SK-N-SH treated with all-trans-retinoic acid at 6 μM for 48 hours (cell line): ENCODE measurements at regions not wholly inside any gene's neighbourhood (a gene's known extent, or its start where the extent isn't known, plus 50 kb on each side); places are given as distances from the start of the nearest gene placed in this dataset.

Experiments
- ATAC-seq: fragments of 200-7000 bp; cut with Tn5 transposase; 3 replicates; pipeline ENCODE4 v1.9.1; 2020; ENCODE audit warnings: mild to moderate bottlenecking, moderate library complexity
- ARNTL ChIP-seq: fragments of 450-650 bp; formaldehyde crosslinking; IDR thresholded peaks from 2 replicates; pipeline ENCODE4 v1.5.0; 2020; ENCODE audit warnings: low read depth, mild to moderate bottlenecking, moderate library complexity, borderline replicate concordance
- BACH2 ChIP-seq: fragments of 250-450 bp; sonication (Bioruptor Pico); IDR thresholded peaks from 2 replicates; pipeline ENCODE4 v1.9.0; 2021; ENCODE audit warnings: mild to moderate bottlenecking, borderline replicate concordance
- CREB5 ChIP-seq: fragments of 250-450 bp; sonication (Bioruptor Pico); IDR thresholded peaks from 2 replicates; pipeline ENCODE4 v1.5.1; 2020; ENCODE audit warnings: low read depth, mild to moderate bottlenecking, moderate library complexity
- CSDC2 ChIP-seq: fragments of 250-450 bp; sonication (Bioruptor Pico); IDR thresholded peaks from 2 replicates; pipeline ENCODE4 v1.5.0; 2020; ENCODE audit warnings: mild to moderate bottlenecking, moderate library complexity
- CSRNP3 ChIP-seq: fragments of 250-450 bp; sonication (Bioruptor Pico); IDR thresholded peaks from 2 replicates; pipeline ENCODE4 v1.5.1; 2021; ENCODE audit warnings: mild to moderate bottlenecking, moderate library complexity
- ESRRG ChIP-seq: fragments of 250-450 bp; sonication (Bioruptor Pico); IDR thresholded peaks from 2 replicates; pipeline ENCODE4 v1.6.1; 2021; ENCODE audit warnings: mild to moderate bottlenecking
- GLIS3 ChIP-seq: fragments of 250-450 bp; sonication (Bioruptor Pico); IDR thresholded peaks from 2 replicates; pipeline ENCODE4 v1.5.0; 2020; ENCODE audit warnings: mild to moderate bottlenecking, moderate library complexity
- ISL1 ChIP-seq: fragments of 250-450 bp; sonication (Bioruptor Pico); IDR thresholded peaks from 2 replicates; pipeline ENCODE4 v2.1.2; 2022; ENCODE audit warnings: mild to moderate bottlenecking, moderate library complexity
- OSR1 ChIP-seq: fragments of 250-450 bp; sonication (Bioruptor Pico); IDR thresholded peaks from 2 replicates; pipeline ENCODE4 v1.8.0; 2022; ENCODE audit warnings: moderate library complexity, mild to moderate bottlenecking, inconsistent platforms
- PATZ1 ChIP-seq: fragments of 250-450 bp; sonication (Bioruptor Pico); IDR thresholded peaks from 2 replicates; pipeline ENCODE4 v1.8.0; 2020; ENCODE audit warnings: mild to moderate bottlenecking, moderate library complexity, borderline replicate concordance
- POU6F1 ChIP-seq: fragments of 250-450 bp; sonication (Bioruptor Pico); IDR thresholded peaks from 2 replicates; pipeline ENCODE4 v1.8.0; 2021; ENCODE audit warnings: low read depth, mild to moderate bottlenecking, moderate library complexity, borderline replicate concordance
- PPARA ChIP-seq: fragments of 250-450 bp; sonication (Bioruptor Pico); IDR thresholded peaks from 2 replicates; pipeline ENCODE4 v1.5.0; 2020; ENCODE audit warnings: mild to moderate bottlenecking, borderline replicate concordance
- RARB ChIP-seq: fragments of 250-450 bp; sonication (Bioruptor Pico); IDR thresholded peaks from 2 replicates; pipeline ENCODE4 v1.8.0; 2021; ENCODE audit warnings: mild to moderate bottlenecking, moderate library complexity
- SNAI2 ChIP-seq: fragments of 250-450 bp; sonication (Bioruptor Pico); IDR thresholded peaks from 2 replicates; pipeline ENCODE4 v1.5.0; 2020; ENCODE audit warnings: mild to moderate bottlenecking, moderate library complexity
- TCF4 ChIP-seq: fragments of 250-450 bp; sonication (Bioruptor Pico); IDR thresholded peaks from 2 replicates; pipeline ENCODE4 v1.8.0; 2021; ENCODE audit warnings: mild to moderate bottlenecking, moderate library complexity, borderline replicate concordance
- TOX ChIP-seq: fragments of 250-450 bp; sonication (Bioruptor Pico); IDR thresholded peaks from 2 replicates; pipeline ENCODE4 v1.8.0; 2021; ENCODE audit warnings: mild to moderate bottlenecking, moderate library complexity, borderline replicate concordance
- TSHZ2 ChIP-seq: fragments of 250-450 bp; sonication (Bioruptor Pico); IDR thresholded peaks from 2 replicates; pipeline ENCODE4 v1.5.0; 2020; ENCODE audit warnings: mild to moderate bottlenecking, moderate library complexity
- ZC3H10 ChIP-seq: fragments of 250-450 bp; sonication (Bioruptor Pico); IDR thresholded peaks from 2 replicates; pipeline ENCODE4 v1.5.1; 2021; ENCODE audit warnings: mild to moderate bottlenecking, moderate library complexity
- ZFP3 ChIP-seq: fragments of 250-450 bp; sonication (Bioruptor Pico); IDR thresholded peaks from 2 replicates; pipeline ENCODE4 v1.5.0; 2020; ENCODE audit warnings: mild to moderate bottlenecking, moderate library complexity
- ZFP30 ChIP-seq: fragments of 450-650 bp; formaldehyde crosslinking; IDR thresholded peaks from 2 replicates; pipeline ENCODE4 v1.5.0; 2022; ENCODE audit warnings: mild to moderate bottlenecking, moderate library complexity
- ZNF565 ChIP-seq: fragments of 450-650 bp; formaldehyde crosslinking; conservative IDR thresholded peaks from 2 replicates; pipeline ENCODE4 v1.5.0; 2020; ENCODE audit warnings: low read depth, mild to moderate bottlenecking, moderate library complexity
- ZNF70 ChIP-seq: fragments of 450-650 bp; formaldehyde crosslinking; IDR thresholded peaks from 2 replicates; pipeline ENCODE4 v1.5.0; 2020; ENCODE audit warnings: mild to moderate bottlenecking, moderate library complexity
- ZNF8 ChIP-seq: fragments of 450-650 bp; formaldehyde crosslinking; IDR thresholded peaks from 2 replicates; pipeline ENCODE4 v1.5.0; 2020; ENCODE audit warnings: mild to moderate bottlenecking, moderate library complexity

- TF ChIP-seq CSRNP3 (CRISPR knock-in tag): no peak
- TF ChIP-seq ZNF8: no peak
- no peak for TF ChIP-seq ARNTL (CRISPR knock-in tag)
- TF ChIP-seq PATZ1: no peak
- no peak for TF ChIP-seq SNAI2 (CRISPR knock-in tag)
- TF ChIP-seq PPARA (CRISPR knock-in tag): no peak
- no peak for TF ChIP-seq ZFP30 (CRISPR knock-in tag)
- TF ChIP-seq BACH2 (CRISPR knock-in tag): no peak
- TF ChIP-seq GLIS3 (CRISPR knock-in tag): no peak
- TF ChIP-seq RARB (CRISPR knock-in tag): no peak
- TF ChIP-seq OSR1 (CRISPR knock-in tag): no peak
- no peak for TF ChIP-seq ZNF70
- TF ChIP-seq TCF4 (CRISPR knock-in tag): no peak
- no peak for TF ChIP-seq TSHZ2 (CRISPR knock-in tag)
- no peak for TF ChIP-seq ZFP3 (CRISPR knock-in tag)
Measured at GRCh38 chr7:17463511-17464085, 165.1 kb downstream of the AHR start.

GRCh38 chr7:17466216-17466615, 167.8 kb downstream of the AHR start:
- TF ChIP-seq GLIS3 (CRISPR knock-in tag) (no peak), ZFP3 (CRISPR knock-in tag) (no peak), TCF4 (CRISPR knock-in tag) (no peak), ZNF565 (no peak), RARB (CRISPR knock-in tag) (no peak), POU6F1 (CRISPR knock-in tag) (no peak), ISL1 (CRISPR knock-in tag) (no peak), ZC3H10 (CRISPR knock-in tag) (no peak), BACH2 (CRISPR knock-in tag) (no peak), OSR1 (CRISPR knock-in tag) (no peak), CSDC2 (CRISPR knock-in tag) (no peak), ZNF70 (no peak), SNAI2 (CRISPR knock-in tag) (no peak), ZNF8 (no peak)

More at GRCh38 chr7:17463511-17464085, 165.1 kb downstream of the AHR start:
- ATAC-seq: no peak

GRCh38 chr7:17467386-17467945, 169.0 kb downstream of the AHR start:
- no peak for ATAC-seq
- TF ChIP-seq TOX (CRISPR knock-in tag) (no peak), CREB5 (CRISPR knock-in tag) (no peak), PPARA (CRISPR knock-in tag) (no peak), ARNTL (CRISPR knock-in tag) (no peak), CSRNP3 (CRISPR knock-in tag) (no peak), ZC3H10 (CRISPR knock-in tag) (no peak), ZNF70 (no peak), BACH2 (CRISPR knock-in tag) (no peak), TCF4 (CRISPR knock-in tag) (no peak), CSDC2 (CRISPR knock-in tag) (no peak), TSHZ2 (CRISPR knock-in tag) (no peak), ESRRG (CRISPR knock-in tag) (no peak), ISL1 (CRISPR knock-in tag) (no peak), SNAI2 (CRISPR knock-in tag) (no peak)

More at GRCh38 chr7:17466216-17466615, 167.8 kb downstream of the AHR start:
- no peak for ATAC-seq
